Osteoblast (primary cell): ENCODE measurements at regions not wholly inside any gene's neighbourhood (a gene's known extent, or its start where the extent isn't known, plus 50 kb on each side); places are given as distances from the start of the nearest gene placed in this dataset.

ENCODE experiments used
- DNase-seq: peaks from one replicate; pipeline ENCODE4 v3.0.0; 2011; ENCODE audit warnings: low spot score, mixed read lengths; ENCODE audit not compliant: insufficient read length; ENCODE audit errors: missing footprints
- H2AFZ ChIP-seq: 2 replicates; pipeline ENCODE4 v1.6.0; 2011; ENCODE audit warnings: mild to moderate bottlenecking, low read length
- H3K27ac ChIP-seq: 2 replicates; pipeline ENCODE4 v1.5.1; 2011; ENCODE audit warnings: mild to moderate bottlenecking, low read depth, low read length, moderate library complexity
- H3K27me3 ChIP-seq: 2 replicates; pipeline ENCODE4 v1.6.0; 2012; ENCODE audit warnings: mild to moderate bottlenecking, control low read depth, inconsistent platforms, low read length, moderate library complexity; ENCODE audit not compliant: insufficient read depth
- H3K36me3 ChIP-seq: 2 replicates; pipeline ENCODE4 v1.5.1; 2011; ENCODE audit warnings: mild to moderate bottlenecking, low read length, control low read depth, moderate library complexity; ENCODE audit not compliant: insufficient read depth
- H3K4me1 ChIP-seq: 2 replicates; pipeline ENCODE4 v1.5.1; 2011; ENCODE audit warnings: mild to moderate bottlenecking, low read length, control low read depth, moderate library complexity; ENCODE audit not compliant: insufficient read depth
- H3K4me2 ChIP-seq: 2 replicates; pipeline ENCODE4 v1.6.0; 2011; ENCODE audit warnings: mild to moderate bottlenecking, low read length; ENCODE audit not compliant: insufficient read depth
- H3K4me3 ChIP-seq: fragments of 200-600 bp; sonication (generic); 3 replicates; pipeline ENCODE4 v1.5.1; 2012; ENCODE audit warnings: mild to moderate bottlenecking, low read length, inconsistent platforms; ENCODE audit not compliant: insufficient read depth
- H3K79me2 ChIP-seq: 2 replicates; pipeline ENCODE4 v1.6.0; 2012; ENCODE audit warnings: mild to moderate bottlenecking, low read length, control low read depth, inconsistent platforms; ENCODE audit not compliant: insufficient read depth
- H3K9me3 ChIP-seq: 2 replicates; pipeline ENCODE4 v1.5.1; 2011; ENCODE audit warnings: low read depth, low read length, control low read depth
- H4K20me1 ChIP-seq: 2 replicates; pipeline ENCODE4 v1.6.0; 2012; ENCODE audit warnings: mild to moderate bottlenecking, low read length, control low read depth; ENCODE audit not compliant: insufficient read depth
- CTCF ChIP-seq: IDR thresholded peaks from 2 replicates; pipeline ENCODE4 v1.5.1; 2011; ENCODE audit warnings: mild to moderate bottlenecking, low read depth, low read length, moderate library complexity; ENCODE audit errors: extremely low read depth

- H3K9me3 ChIP-seq: no peaks in the 10 kb centered on the region
- no peaks in the 10 kb centered on the region for H4K20me1 ChIP-seq
- no peak overlapping the region for H2AFZ ChIP-seq
- DNase-seq: no peak
- H3K4me2 ChIP-seq: no peak overlapping the region
- H3K4me3 ChIP-seq: no peak overlapping the region
- no peaks in the 10 kb centered on the region for H3K79me2 ChIP-seq
- no peaks in the 10 kb centered on the region for H3K36me3 ChIP-seq
- no peak for TF ChIP-seq CTCF
- no peak overlapping the region for H3K27ac ChIP-seq
- no peaks in the 10 kb centered on the region for H3K27me3 ChIP-seq
- H3K4me1 ChIP-seq: no peaks in the 10 kb centered on the region
Measured at GRCh38 chr18:78753240-78753639, 226.4 kb upstream of the SALL3 start.

- H3K9me3 ChIP-seq: peaks cover 4% of the 10 kb centered on the region
- H3K4me2 ChIP-seq: no peak overlapping the region
- no peaks in the 10 kb centered on the region for H3K4me1 ChIP-seq
- H2AFZ ChIP-seq: no peak overlapping the region
- no peaks in the 10 kb centered on the region for H3K79me2 ChIP-seq
- no peak for DNase-seq
- no peaks in the 10 kb centered on the region for H3K27me3 ChIP-seq
- no peak for TF ChIP-seq CTCF
- no peak overlapping the region for H3K27ac ChIP-seq
- H3K4me3 ChIP-seq: no peak overlapping the region
- H4K20me1 ChIP-seq: no peaks in the 10 kb centered on the region
- H3K36me3 ChIP-seq: no peaks in the 10 kb centered on the region
Measured at GRCh38 chr18:78754311-78755043, 225.1 kb upstream of the SALL3 start.

GRCh38 chr18:78757014-78757413 is 222.6 kb upstream of the SALL3 start:
- no peak for TF ChIP-seq CTCF

GRCh38 chr18:78758496-78758895 is 221.1 kb upstream of the SALL3 start:
- H3K4me3 ChIP-seq: no peak overlapping the region
- H2AFZ ChIP-seq: no peak overlapping the region
- DNase-seq: no peak
- no peaks in the 10 kb centered on the region for H3K36me3 ChIP-seq
- no peaks in the 10 kb centered on the region for H3K4me1 ChIP-seq
- H4K20me1 ChIP-seq: no peaks in the 10 kb centered on the region
- no peak overlapping the region for H3K27ac ChIP-seq
- no peak overlapping the region for H3K4me2 ChIP-seq
- H3K27me3 ChIP-seq: no peaks in the 10 kb centered on the region
- no peaks in the 10 kb centered on the region for H3K79me2 ChIP-seq
- peaks cover 4% of the 10 kb centered on the region for H3K9me3 ChIP-seq
- TF ChIP-seq CTCF: no peak

More at GRCh38 chr18:78757014-78757413, 222.6 kb upstream of the SALL3 start:
- peaks cover 4% of the 10 kb centered on the region for H3K9me3 ChIP-seq
- no peaks in the 10 kb centered on the region for H3K79me2 ChIP-seq
- no peaks in the 10 kb centered on the region for H3K4me1 ChIP-seq
- H3K4me2 ChIP-seq: no peak overlapping the region
- H3K27me3 ChIP-seq: no peaks in the 10 kb centered on the region
- no peak overlapping the region for H3K4me3 ChIP-seq
- H3K27ac ChIP-seq: no peak overlapping the region
- H4K20me1 ChIP-seq: no peaks in the 10 kb centered on the region
- no peak for DNase-seq
- H2AFZ ChIP-seq: no peak overlapping the region
- H3K36me3 ChIP-seq: no peaks in the 10 kb centered on the region
